Retinal pigment epithelial cell (primary cell): ENCODE measurements at regions not wholly inside any gene's neighbourhood (a gene's known extent, or its start where the extent isn't known, plus 50 kb on each side); places are given as distances from the start of the nearest gene placed in this dataset.

Source experiments
- DNase-seq: peaks from one replicate; pipeline ENCODE4 v3.0.0-alpha.2; 2010; ENCODE audit warnings: low read depth
- H3K4me3 ChIP-seq: 2 replicates; pipeline ENCODE4 v1.5.1; 2011; ENCODE audit warnings: mild to moderate bottlenecking, low read length, control low read depth, moderate library complexity
- TF ChIP-seq, protein P1 (sequence below): conservative IDR thresholded peaks from 2 replicates; pipeline ENCODE4 v1.5.1; 2011; ENCODE audit warnings: low read depth, low read length, control low read depth, inconsistent platforms

DNA sequence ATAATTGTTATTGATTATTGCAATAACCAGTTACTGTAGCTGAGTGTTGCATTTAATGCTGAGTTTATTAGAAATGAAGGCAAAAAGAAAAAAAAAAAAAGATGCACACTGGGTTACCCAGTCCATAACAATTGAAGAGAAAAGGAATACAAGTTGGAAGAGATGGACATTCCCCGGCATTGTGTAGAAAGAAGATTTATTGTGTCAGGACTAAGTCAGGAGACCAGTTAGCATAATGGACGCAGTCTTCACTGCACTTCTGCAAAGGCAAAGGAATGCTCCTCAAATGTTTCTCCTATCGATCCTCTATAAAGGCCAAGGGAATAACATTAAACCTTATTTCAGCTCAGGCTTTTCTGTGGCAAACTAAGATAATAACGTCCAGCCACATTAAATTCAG is 157.8 kb downstream of the INSIG2 start:
- TF ChIP-seq, protein P1, sequence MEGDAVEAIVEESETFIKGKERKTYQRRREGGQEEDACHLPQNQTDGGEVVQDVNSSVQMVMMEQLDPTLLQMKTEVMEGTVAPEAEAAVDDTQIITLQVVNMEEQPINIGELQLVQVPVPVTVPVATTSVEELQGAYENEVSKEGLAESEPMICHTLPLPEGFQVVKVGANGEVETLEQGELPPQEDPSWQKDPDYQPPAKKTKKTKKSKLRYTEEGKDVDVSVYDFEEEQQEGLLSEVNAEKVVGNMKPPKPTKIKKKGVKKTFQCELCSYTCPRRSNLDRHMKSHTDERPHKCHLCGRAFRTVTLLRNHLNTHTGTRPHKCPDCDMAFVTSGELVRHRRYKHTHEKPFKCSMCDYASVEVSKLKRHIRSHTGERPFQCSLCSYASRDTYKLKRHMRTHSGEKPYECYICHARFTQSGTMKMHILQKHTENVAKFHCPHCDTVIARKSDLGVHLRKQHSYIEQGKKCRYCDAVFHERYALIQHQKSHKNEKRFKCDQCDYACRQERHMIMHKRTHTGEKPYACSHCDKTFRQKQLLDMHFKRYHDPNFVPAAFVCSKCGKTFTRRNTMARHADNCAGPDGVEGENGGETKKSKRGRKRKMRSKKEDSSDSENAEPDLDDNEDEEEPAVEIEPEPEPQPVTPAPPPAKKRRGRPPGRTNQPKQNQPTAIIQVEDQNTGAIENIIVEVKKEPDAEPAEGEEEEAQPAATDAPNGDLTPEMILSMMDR, result no peak
- no peak overlapping the region for H3K4me3 ChIP-seq
- no peak for DNase-seq

DNA sequence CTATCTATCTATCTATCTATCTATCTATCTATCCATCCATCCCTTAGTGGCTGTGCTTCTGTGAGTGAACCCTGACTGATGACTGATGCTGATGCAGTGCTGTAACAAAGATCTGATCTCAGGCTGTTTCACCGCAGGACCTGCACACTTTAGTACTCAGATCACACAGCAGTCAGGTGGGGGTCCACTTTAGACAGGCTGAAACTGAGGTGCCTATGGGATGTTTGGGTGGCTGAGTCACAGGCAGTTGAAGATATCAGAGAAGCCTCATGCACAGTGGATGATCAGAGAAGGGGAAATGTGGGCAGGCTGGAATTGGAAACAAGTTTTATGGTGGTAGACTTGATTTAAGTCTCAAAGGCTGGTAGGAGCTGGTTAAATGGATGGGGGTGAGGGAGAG is 156.4 kb downstream of the INSIG2 start:
- TF ChIP-seq, protein P1, result no peak
- H3K4me3 ChIP-seq, result no peak overlapping the region
- no peak for DNase-seq

DNA sequence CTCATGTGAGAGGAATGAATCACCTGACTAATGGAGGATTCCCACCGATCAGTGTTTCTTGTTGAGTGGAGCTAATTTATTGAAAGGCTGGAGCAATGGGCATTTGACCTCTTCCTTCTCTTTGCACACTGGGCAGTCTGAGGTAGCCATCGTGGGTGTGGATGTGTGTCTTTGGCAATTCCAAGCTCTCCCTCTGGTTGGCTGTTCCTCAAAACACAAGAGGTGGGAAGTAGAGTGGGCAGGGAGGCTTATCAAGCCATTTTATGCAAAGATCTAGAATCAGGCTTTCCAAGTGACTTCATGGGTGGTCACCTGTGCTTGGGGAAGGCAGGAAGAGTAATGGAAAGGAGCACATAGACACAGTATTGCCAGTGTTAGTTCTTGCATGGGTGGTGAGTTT is 154.8 kb downstream of the INSIG2 start:
- no peak for DNase-seq
- H3K4me3 ChIP-seq, result no peak overlapping the region
- TF ChIP-seq, protein P1, result no peak

DNA sequence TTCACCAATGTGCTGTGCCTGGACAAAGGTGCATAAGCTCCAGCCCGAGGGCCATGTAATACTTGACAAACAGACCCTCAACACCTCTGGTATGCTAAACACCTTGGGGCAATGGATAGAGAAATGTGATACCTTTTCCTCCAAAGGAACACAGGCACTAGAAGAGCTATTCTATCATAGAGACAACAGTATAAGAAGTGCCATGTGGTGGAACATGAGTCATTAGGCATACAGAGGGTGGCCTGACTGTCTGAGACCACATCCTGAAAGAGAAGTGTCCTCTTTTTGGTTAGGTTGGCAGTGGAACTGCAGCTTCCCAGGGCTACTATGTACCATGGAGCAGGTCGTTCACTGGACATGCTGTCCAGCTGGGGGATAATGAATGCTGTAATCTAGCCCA is 153.9 kb downstream of the INSIG2 start:
- TF ChIP-seq, protein P1, result no peak
- H3K4me3 ChIP-seq, result no peak overlapping the region
- DNase-seq, result no peak

DNA sequence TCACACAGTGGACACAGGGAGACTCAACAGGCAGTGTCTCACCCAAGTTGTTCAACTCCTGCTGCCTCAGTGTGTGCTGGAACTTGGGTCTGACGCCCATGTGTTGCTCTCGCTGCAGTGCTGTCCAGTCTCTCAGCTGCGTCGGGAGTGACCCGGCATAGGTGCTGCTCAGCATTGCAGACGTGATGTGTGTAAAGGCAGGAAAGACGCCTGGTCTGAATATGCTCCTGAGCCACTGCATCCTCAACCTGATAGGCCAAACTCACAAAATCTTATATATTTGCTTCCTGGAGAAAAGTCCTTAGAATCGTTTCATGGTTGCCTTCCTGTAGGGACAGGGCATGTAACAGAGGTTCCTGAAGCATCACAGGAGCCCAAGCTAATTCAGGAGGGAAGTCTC is 152.9 kb downstream of the INSIG2 start:
- TF ChIP-seq, protein P1, result no peak
- H3K4me3 ChIP-seq, result no peak overlapping the region
- no peak for DNase-seq

DNA sequence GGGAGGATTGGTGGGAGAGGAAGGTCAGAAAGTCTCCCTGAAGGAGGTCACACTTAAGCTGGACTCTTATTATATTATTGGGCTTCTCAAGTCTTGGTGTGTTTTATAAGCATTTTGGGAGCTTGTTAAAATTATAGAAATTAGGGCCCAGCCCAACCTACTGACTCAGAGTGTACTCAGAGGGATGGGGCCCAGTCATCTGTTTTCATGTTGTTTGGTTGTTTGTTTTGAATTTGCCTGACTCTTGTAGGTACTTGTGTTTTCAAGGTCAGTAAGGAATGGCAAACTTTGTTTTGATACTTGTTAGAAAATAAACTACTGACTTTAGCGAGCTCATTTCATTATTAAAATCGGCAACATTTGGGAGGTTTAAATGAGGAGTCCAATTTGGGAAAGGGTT is 152.0 kb downstream of the INSIG2 start:
- H3K4me3 ChIP-seq, result no peak overlapping the region
- DNase-seq, result no peak
- TF ChIP-seq, protein P1, result no peak

DNA sequence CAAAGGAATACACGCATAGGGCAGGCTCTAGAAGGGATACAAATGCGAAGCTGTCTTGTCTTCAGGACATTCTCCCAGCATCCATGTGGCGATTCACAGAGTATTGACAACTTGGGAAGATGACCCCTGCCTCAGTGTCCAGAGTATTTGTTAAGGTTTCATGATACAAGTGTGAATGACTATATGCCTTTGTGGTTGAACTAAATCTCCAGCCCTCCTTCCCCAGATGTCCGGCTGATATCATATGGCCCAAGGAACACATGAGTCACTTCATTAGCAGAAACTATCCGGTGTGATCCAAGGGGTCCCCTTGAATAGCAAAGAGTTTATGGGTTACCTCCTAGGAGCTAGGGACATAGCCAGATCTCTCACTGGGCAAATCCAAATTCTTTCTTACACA is 151.0 kb downstream of the INSIG2 start:
- no peak overlapping the region for H3K4me3 ChIP-seq
- TF ChIP-seq, protein P1, result no peak
- DNase-seq, result no peak
